ENCODE measurements at regions not wholly inside any gene's neighbourhood (a gene's known extent, or its start where the extent isn't known, plus 50 kb on each side); places are given as distances from the start of the nearest gene placed in this dataset.

DNA sequence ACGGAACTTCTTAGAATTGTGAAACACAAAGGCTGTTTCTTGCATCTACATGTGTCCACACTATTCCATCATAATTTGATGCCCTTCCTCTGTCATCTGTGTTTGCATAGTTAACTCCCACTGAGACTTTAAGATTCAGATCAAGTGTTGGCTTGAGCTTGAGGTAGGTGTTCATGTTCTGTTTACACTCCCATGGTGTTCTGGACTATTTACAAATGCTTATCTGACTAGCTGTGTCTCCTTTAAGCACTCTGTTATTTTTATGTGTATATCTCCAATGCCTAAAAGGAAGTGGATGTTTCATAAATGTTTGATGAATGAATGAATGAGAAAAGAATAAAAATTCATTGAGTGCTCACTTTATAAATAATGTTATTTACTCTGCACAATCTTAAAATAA is 622.7 kb downstream of the RAB28 start:
- no peak for DNase-seq (ENCODE audit: low spot score)

- peak; percentile 25 for DNase-seq (ENCODE audit: low spot score)
Measured at GRCh38 chr4:12852338-12853307, 631.5 kb downstream of the RAB28 start.

GRCh38 chr4:12846368-12846767 is 637.8 kb downstream of the RAB28 start:
- DNase-seq (ENCODE audit: low spot score), result no peak

DNA sequence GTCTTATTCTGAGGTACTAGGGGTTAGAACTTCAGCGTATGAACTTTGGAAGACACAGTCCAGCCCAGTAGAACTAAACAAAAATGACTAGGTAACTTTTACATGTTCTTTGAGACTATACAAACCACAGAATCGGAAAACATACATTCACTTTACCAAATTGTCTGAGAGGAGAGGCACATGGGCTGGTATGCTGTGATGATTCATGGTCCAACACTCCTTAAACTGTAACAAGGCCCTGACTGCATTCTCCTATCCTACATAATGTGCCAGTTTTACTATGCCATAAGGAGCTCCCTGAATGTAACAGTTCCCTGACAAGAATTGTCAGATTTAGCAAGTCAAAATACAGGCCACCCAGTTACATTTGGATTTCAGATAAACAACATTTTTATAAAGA is 640.0 kb downstream of the RAB28 start:
- DNase-seq (ENCODE audit: low spot score), result no peak

- no peak for DNase-seq (ENCODE audit: low spot score)
Measured at GRCh38 chr4:12827966-12828365, 656.2 kb downstream of the RAB28 start.

GRCh38 chr4:12791536-12791935 is 692.6 kb downstream of the RAB28 start:
- no peak for DNase-seq (ENCODE audit: low spot score)

GRCh38 chr4:12787261-12787660 is 696.9 kb downstream of the RAB28 start:
- DNase-seq (ENCODE audit: low spot score), result no peak

GRCh38 chr4:12778706-12779105 is 705.4 kb downstream of the RAB28 start:
- DNase-seq (ENCODE audit: low spot score), result no peak

DNA sequence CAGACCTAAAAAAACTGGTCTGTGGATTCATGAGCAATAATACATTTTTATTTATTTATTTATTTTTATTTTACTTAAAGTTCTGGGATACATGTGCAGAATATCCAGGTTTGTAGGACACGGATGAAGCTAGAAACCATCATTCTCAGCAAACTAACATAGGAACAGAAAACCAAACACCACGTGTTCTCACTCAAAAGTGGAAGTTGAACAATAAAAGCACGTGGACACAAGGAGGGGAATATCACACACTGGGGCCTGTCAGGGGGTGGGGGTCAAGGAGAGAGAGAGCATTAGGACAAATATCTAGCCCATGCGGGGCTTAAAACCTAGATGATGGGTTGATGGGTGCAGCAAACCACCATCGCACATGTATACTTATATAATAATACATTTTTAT is 705.9 kb downstream of the RAB28 start:
- DNase-seq (ENCODE audit: low spot score), result no peak

GRCh38 chr4:12770351-12770750 is 713.8 kb downstream of the RAB28 start:
- DNase-seq (ENCODE audit: low spot score), result no peak

DNA sequence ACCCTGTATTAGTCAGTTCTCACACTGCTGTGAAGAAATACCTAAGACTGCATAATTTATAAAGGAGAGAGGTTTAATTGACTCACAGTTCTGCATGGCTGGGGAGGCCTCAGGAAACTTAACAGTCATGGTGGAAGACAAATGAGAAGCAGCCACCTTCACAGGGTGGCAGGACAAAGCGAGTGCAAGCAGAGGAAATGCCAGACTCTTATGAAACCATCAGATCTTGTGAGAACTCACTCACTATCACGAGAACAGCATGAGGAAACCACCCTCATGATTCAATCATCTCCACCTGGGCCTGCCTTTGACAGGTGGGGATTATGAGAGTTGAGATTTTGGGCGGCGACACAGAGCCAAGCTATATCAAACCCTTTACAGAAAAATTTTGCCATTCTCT is 722.4 kb downstream of the RAB28 start:
- no peak for DNase-seq (ENCODE audit: low spot score)

GRCh38 chr4:12747154-12747553 is 737.0 kb downstream of the RAB28 start:
- DNase-seq (ENCODE audit: low spot score), result no peak

DNA sequence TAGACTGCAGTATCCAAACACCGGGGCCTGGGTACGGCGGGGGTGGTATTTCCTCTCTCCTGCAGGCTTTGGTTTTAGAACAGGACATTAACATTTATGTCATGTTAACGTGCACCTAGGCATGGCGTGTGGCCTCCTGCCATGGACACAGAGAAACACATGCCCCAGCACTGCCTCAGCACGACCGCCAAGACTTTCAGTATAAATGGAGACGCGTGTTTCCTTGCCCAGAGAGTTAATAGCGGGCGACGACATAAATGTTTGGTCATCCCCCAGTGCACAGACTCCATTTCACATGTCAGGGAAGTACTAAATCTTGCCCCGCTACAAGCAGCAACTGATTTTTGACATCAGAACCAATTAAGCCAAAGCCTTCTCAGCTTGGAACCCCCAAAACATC is 737.9 kb downstream of the RAB28 start:
- no peak for DNase-seq (ENCODE audit: low spot score)

DNA sequence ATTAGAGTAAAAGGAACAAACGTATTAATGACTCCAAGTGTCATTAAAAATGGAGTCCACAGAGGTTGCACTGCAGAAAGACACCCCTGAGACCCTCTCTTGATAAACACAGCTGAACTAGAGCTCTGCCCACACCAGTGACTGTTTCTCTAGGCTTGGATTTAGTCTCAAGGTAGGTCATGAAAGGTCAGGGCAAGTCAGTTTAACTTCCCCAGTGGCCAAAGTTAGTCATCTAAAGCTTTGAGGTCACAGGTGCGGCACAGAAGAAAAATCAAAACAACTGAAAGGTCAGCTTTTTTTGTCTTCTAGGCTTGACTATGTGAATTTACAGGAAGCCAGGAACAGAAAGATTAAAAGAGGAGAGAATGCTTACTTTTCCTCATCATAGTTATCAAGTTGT is 749.6 kb downstream of the RAB28 start:
- DNase-seq (ENCODE audit: low spot score), result no peak

- DNase-seq (ENCODE audit: low spot score), result peak; percentile 45
Measured at GRCh38 chr4:12729384-12729783, 754.8 kb downstream of the RAB28 start.

DNA sequence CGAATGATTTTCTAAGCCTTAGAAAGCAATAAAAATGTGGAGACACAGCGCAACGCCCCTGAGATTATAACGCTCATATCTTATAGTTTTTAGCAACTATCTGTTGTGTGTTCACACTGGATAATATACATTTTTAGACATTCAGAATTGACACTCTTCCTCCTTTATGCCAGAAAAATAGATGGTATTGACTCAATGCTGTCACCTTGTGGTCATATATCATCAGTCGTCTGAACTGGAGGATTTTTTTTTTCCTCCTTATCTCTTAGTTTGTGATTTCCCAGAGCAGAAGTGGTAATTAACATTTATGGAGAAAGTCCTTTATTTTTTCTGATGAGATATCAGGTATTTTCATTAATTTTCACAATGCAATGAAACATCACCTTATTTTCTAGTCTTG is 759.6 kb downstream of the RAB28 start:
- no peak for DNase-seq (ENCODE audit: low spot score)

DNA sequence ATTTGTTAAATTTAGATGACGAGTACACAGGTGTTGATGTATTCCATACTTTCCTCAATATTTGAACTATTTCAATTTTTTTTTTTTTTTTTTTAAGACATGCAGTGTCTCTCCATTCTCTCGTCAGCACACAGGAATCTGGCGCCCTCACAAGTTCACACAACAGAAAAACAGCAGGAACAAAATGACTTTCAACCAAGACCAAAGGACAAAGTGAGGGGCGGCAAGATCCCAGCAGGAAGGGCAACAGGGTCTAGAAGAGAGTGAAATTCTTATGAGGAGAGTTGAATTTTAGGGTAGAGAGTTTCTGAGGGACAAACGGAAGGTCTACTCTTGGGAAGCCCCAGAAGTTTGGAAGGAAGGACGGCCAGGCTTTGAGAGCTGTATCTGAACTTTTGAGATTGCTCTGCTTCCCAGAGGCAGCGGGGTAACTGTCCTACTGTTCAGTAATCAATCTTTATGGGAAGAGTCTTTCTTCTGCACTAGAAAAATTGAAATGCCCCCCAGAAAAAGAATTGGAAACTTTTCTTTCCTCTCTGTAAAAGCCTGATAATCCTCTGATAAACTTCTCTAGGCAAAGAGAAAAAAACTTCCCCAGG is 760.2 kb downstream of the RAB28 start:
- DNase-seq (ENCODE audit: low spot score), result no peak

DNA sequence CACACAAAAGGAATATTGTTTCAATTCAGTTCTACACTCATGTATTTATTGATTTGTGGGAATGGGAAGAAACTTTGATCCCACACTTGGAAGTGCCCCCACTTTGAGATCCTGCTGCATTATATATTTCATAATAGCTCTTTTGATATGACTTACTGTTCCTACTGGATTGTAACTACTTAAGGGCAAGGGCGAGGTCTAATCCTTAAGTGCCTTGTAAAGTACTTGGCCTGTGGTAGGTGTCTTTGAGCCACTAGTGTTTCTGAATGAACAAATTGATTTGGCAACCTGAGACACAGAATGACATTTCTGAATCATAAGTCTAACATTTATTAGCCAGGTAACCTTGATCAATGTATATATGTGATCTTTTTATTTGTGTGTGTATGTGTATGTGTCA is 767.2 kb downstream of the RAB28 start:
- no peak for DNase-seq (ENCODE audit: low spot score)

DNA sequence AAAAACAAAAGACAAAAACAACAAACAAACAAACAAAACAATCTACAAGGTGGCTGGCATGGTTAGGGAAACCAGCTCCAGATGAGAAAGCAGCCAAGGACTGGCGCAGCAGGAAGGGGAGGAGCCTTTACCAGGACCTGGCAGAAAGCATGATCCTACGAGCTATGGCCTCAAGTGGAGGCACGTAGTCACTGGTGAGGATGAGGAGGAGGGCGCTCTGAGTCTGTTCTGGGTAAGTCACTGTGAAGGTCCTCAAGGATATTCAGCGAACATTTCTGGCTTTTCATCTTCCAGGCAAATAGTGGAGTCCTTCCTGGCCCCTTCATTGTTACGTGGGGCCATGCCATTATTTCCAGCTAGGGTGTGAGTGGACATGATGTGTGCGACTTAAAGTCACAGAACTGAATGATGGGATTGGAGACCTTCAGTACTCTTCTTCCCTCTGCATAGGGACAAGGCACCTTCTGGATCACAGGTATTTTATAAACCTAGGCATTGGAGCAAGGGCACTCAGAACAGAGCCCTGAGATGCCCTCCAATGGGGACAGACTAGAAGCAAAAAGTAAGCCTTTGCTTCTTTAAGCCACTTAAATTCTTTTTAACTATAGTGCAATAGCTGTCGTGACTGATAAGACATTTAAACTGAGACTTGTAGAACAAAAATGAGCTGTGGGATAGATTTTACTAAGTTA is 771.3 kb downstream of the RAB28 start:
- DNase-seq (ENCODE audit: low spot score), result no peak

- DNase-seq (ENCODE audit: low spot score), result no peak
Measured at GRCh38 chr4:12707381-12708175, 776.6 kb downstream of the RAB28 start.

DNA sequence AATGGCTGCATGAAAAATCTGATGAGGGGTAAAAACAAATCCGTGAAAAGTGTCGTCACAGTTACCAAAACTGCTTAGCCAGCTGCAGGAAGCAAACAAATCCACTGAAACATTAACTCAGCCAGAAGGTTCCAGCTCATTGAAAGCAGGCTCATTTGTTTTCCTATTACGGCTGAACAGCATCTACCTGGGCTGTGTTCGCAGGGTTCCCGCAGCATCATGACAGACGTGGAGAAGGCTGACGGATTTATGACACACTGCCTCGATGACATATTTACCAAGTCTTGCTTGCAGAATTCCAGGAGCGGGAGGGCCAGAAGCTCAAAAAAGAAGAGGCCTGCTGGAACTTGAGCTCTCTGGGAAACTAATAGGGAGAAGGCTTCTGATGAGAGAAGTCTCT is 781.1 kb downstream of the RAB28 start:
- no peak for DNase-seq (ENCODE audit: low spot score)

- no peak for DNase-seq (ENCODE audit: low spot score)
Measured at GRCh38 chr4:12701384-12701783, 782.8 kb downstream of the RAB28 start.
